ENCODE measurements at regions not wholly inside any gene's neighbourhood (a gene's known extent, or its start where the extent isn't known, plus 50 kb on each side); places are given as distances from the start of the nearest gene placed in this dataset.

DNA sequence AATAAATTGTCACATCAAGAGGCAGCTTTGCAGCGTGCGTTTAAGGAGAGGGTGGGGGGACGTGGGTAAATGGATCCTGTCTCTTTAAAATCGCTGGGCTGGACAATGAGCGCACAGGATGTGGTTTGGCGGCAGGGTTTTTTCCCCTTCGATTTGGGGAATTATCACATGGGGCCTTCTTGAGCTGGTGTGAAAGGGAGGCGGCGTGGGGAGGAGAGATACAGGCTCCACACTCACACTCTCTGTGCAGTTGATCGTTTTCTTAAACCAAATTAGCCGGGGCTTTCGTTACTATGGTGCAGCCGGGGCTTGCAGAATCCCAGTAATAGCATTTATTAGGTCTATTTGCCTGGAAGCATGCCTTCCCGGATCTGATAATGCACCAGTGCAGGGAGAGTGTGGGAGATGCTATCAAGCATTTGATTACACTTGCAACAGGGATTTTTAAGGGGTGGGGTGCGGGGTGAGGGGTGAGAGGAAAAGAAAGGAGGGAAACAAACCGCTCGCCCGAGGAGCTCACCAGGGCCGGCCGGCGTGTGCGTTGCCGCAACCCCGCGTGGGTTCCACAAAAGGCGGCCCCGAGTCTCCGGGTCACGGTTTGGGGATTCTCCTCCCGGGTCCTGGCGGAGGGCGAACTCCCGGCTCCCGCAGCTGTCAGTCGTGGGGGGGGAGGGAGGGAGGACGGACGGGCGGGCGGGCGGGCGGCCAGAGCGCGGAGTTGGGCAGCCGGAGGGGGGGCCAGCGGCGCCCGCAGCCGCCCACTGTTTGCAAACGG, 58.8 kb upstream of the GSE1 start:
- Mint-ChIP-seq H3K36me3 (ENCODE audit: low read depth) (no peaks in the 10 kb centered on the region), H3K4me1 (peaks cover 32% of the 10 kb centered on the region), H3K9me3 (ENCODE audit: low read depth) (no peaks in the 10 kb centered on the region), H3K27me3 (no peaks in the 10 kb centered on the region), H3K4me3 (peak overlapping the region; percentile 88), H3K27ac (peak overlapping the region; percentile 88)
- ChIA-PET POLR2A (interaction anchor here (1.1 to 1.5 kb wide), 3 partner anchors 15 to 246 kb away, joined by 3 to 7 read pairs (median 3); no protein-coding TSS in a partner anchor), CTCF (interaction anchor here (0.6 to 2.1 kb wide), 13 partner anchors 10 to 428 kb away, joined by 3 to 14 read pairs (median 4); partner anchors contain the start of gene GSE1)
- DNase-seq (peak; percentile 90), ATAC-seq (peak; percentile 71)
- intact Hi-C loops (cut with DNase I, micrococcal nuclease), result loop anchor here (1.0 to 10.0 kb wide), 4 partner anchors 61 to 440 kb away; no protein-coding TSS in a partner anchor

DNA sequence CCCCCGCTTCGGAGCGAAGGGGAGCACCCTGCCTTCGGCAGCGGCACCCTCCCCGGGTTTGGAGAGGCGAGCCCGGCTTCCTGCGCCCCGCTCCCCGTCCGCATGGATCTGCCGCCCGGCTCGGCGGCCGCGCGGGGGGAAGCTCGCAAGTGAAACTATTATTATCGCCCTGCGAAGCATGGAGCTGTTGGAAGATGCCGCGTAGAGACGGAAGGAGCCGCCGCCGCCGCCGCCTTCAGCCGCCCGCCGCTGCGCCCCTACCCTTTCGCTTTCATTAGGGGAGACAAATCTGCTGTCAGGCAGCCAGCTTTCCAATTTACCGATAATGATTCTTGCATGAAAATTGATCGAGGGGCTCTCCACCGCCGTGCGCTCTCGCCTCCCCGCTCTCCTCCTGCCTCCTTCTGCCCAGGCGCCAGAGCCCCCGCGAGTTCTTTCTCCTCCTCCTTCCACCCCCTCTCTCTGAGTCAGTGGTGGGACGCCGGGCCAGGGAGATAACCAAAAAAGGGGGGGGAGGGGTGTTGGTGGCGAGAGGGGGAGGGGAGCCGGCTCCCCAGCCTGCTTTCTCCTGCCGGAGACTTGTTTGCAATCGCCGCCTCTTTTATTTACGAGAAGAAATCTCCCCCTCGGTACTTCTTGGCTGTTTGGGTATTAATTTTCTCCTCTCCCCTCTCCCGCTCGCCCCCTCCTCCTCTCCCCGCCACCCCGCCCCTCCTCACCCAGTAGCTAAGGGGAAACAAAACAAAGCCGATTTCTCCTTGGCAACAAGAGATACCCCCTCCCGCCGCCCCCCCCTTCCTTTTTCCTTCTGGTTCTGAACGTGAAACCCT, 58.0 kb upstream of the GSE1 start:
- DNase-seq, result peak; percentile 83
- ChIA-PET CTCF (interaction anchor here (0.6 to 2.1 kb wide), 5 partner anchors 9 to 246 kb away, joined by 3 to 14 read pairs (median 4); partner anchors contain the start of gene GSE1), POLR2A (interaction anchor here (1.1 kb wide), 1 partner anchor 245 kb away, joined by 3 read pairs; no protein-coding TSS in a partner anchor)
- Mint-ChIP-seq H3K4me1 (peaks cover 32% of the 10 kb centered on the region), H3K27me3 (no peaks in the 10 kb centered on the region), H3K9me3 (ENCODE audit: low read depth) (no peaks in the 10 kb centered on the region), H3K27ac (peak overlapping the region; percentile 91), H3K4me3 (peak overlapping the region; percentile 88), H3K36me3 (ENCODE audit: low read depth) (no peaks in the 10 kb centered on the region)
- peak; percentile 38 for ATAC-seq
- intact Hi-C loops (cut with DNase I, micrococcal nuclease), result loop anchor here (1.0 to 10.0 kb wide), 12 partner anchors 15 to 1827 kb away; partner anchors contain the start of genes COX4I1 (in 1 of the 2), EMC8 (in 1 of the 2), FBXO31 (in 1 of the 2) and KIAA0513 (in 1 of the 2)

DNA sequence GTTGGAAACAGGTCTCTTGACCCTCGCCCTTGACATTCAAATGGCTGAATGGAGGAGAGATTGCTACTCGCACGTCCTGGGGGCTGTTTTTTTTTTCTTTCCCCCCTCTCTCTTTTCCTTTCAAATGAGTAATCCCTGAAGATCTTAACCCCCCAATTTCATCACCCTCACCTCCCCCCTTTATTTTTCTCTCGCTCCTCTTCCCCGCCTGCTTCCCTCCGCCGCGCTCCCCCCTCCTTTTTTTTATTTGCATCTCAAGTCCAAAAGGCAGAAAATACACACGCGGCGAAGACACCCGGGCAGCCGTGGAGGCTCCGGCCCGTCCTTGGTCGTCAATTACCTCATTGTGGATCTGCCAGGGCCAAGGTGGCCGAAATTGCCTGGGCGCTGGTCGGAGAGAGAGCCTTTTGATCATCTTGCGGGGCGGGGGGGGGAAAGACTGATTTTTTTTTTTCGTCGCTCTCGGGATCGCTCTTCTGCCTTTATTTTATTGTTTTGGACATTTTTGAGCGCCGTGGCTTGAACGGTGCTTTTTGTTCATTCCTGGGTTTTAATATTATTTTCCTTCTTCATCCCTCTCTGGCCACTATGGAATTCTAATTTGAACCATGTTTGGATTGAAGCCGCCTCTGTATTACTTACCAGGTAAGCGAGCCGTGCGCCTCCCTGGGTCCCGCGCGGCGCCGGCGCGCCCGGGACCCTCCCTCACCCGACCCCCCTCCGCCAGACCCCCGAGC, 57.2 kb upstream of the GSE1 start:
- Mint-ChIP-seq H3K36me3 (ENCODE audit: low read depth) (no peaks in the 10 kb centered on the region), H3K27ac (peak overlapping the region; percentile 91), H3K27me3 (no peaks in the 10 kb centered on the region), H3K4me3 (peak overlapping the region; percentile 88), H3K9me3 (ENCODE audit: low read depth) (no peaks in the 10 kb centered on the region), H3K4me1 (peaks cover 32% of the 10 kb centered on the region)
- no peak for ATAC-seq
- DNase-seq, result peak; percentile 50
- CTCF ChIA-PET, result interaction anchor here (1.2 kb wide), 1 partner anchor 65 kb away, joined by 4 read pairs; no protein-coding TSS in a partner anchor
- POLR2A ChIA-PET, result interaction anchor here (1.4 kb wide), 1 partner anchor 55 kb away, joined by 5 read pairs; no protein-coding TSS in a partner anchor
- intact Hi-C loops (cut with DNase I, micrococcal nuclease), result loop anchor here (1.0 to 10.0 kb wide), 10 partner anchors 14 to 1826 kb away; partner anchors contain the start of genes COX4I1 (in 1 of the 2), EMC8 (in 1 of the 2), FBXO31 (in 1 of the 2) and KIAA0513 (in 1 of the 2)

DNA sequence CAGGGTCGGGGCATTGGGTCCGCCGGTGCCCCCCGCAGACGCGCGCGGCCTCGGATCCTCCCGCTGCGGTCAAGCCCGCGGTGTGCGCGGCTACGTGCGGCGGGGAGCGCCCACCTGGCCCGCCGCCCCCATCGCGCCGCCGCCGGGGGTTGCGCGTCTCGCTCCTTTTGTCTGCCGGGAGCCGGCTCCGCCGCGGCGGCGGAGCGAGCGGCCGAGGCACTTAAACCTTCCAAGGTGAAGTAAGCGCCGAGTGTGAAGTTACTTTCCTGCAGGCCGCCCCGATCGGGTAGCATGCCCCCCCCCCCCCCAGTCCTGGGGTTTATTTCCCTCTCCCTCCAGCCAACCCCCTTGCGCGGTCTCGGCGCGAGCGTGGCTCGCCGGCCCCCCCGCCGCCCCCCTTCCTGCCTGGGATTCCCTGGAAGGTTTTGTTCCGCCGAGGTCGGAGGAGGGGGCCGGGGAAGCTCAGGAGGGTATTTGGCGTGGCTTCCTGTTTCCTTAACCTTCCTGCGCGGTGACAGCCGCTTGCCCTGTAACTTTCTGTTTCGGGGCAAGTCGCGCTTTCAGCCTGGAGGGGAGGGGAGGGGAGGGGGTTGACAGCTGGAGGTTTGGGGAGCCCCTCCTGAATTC, 56.6 kb upstream of the GSE1 start:
- intact Hi-C loops (cut with DNase I, micrococcal nuclease), result loop anchor here (2.0 to 10.0 kb wide), 5 partner anchors 54 to 1826 kb away; partner anchors contain the start of genes FBXO31 (in 1 of the 2), KIAA0513 (in 1 of the 2) and MEAK7 (in 1 of the 2)
- H3K27ac Mint-ChIP-seq, result no peak overlapping the region
- peak; percentile 43 for ATAC-seq
- ChIA-PET POLR2A (interaction anchor here (0.5 to 1.4 kb wide), 2 partner anchors 54 to 548 kb away, joined by 4 to 5 read pairs; no protein-coding TSS in a partner anchor), CTCF (interaction anchor here (0.7 to 1.6 kb wide), 5 partner anchors 28 to 65 kb away, joined by 3 to 6 read pairs (median 4); no protein-coding TSS in a partner anchor)
- H3K27me3 Mint-ChIP-seq, result no peaks in the 10 kb centered on the region
- peak overlapping the region; percentile 88 for H3K4me3 Mint-ChIP-seq
- H3K36me3 Mint-ChIP-seq (ENCODE audit: low read depth), result no peaks in the 10 kb centered on the region
- H3K9me3 Mint-ChIP-seq (ENCODE audit: low read depth), result no peaks in the 10 kb centered on the region
- peaks cover 32% of the 10 kb centered on the region for H3K4me1 Mint-ChIP-seq
- DNase-seq, result peak; percentile 80

DNA sequence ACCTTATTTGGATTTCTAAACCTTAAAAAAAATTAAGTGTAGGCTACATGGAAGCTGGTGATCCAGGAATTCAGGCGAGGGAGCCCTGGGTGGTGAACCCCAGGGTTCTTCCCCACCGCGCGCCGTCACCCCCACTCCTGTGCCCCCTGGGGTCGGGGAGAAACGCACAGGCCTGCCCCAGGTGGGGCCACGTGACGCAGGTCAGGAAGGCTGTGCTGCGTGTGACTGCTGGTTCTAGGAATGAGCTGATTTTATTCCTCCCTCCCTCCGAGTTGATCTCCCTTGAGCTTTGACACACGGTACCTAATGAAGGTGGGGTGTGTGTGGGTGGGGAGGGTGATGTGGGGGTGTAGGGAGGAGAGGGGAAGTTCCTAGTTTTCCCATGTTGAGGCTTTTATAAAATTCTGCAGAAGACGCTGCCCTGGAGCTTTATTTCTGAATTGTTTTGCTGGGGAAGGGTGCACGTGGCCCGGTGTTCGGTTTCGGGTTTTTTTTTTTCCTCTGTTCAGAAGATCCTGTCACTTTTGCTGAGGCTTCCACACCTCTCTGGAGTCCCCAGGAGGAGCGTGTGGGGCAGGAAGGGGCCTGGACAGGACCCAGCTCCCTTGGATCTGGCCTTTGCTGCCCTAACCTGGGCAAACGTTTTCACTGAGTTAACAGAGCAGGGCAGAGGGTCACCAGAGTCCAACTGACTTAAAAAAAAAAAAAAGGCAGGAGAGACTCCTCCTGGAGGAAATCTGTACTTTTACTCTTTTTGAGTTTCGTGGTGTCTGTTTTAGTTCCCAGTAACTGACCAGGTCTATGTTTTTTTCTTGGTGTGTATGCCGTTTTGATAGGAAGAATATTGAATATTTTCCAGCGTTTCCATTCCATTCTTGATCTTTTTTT, 55.8 kb upstream of the GSE1 start:
- intact Hi-C loops (cut with DNase I, micrococcal nuclease), result loop anchor here (2.0 to 10.0 kb wide), 5 partner anchors 53 to 1825 kb away; partner anchors contain the start of genes FBXO31 (in 1 of the 2), KIAA0513 (in 1 of the 2) and MEAK7 (in 1 of the 2)
- ATAC-seq (peak; percentile 37), DNase-seq (peak; percentile 66)
- ChIA-PET POLR2A (interaction anchor here (0.5 to 1.4 kb wide), 3 partner anchors 11 to 549 kb away, joined by 3 to 5 read pairs (median 4); no protein-coding TSS in a partner anchor), CTCF (interaction anchor here (0.6 to 1.6 kb wide), 7 partner anchors 19 to 66 kb away, joined by 3 to 6 read pairs (median 4); no protein-coding TSS in a partner anchor)
- Mint-ChIP-seq H3K27me3 (no peaks in the 10 kb centered on the region), H3K36me3 (ENCODE audit: low read depth) (no peaks in the 10 kb centered on the region), H3K27ac (peak overlapping the region; percentile 60), H3K4me3 (peak overlapping the region; percentile 88), H3K9me3 (ENCODE audit: low read depth) (no peaks in the 10 kb centered on the region), H3K4me1 (peaks cover 33% of the 10 kb centered on the region)

DNA sequence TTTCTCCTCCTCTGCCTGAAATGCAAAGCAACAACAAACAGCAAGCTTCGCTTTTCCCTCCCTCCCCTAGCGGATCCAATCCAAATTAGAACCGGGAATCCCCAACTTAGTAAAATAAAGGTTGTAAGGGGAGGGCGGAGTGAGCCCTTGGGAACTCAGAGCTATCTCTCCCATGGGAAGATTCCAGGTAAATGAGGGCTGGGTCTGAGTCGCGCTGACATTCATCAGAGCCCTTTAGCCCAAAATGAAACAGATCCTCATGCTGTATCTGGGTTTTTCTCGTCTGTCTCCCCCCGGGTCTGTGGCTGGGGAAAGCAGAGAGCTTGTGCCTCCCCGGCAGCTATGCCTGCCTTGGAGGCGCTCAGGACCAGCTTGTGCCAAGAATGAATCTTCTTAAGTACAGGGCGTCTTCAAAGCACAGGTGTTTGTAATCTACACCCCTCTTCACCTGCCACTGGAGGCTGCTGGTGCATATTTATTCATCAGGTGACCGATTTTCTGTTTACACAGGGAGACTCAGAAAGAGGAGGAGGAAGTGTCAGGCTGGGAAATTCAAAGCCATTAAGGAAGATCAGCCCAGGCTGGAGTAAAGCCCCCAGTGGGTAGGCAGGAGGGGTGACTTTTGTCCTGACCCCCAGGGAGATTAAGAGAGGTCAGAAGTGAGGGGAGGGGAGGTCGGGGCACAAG, 55.0 kb upstream of the GSE1 start:
- Mint-ChIP-seq H3K4me3 (peak overlapping the region; percentile 88), H3K27ac (peak overlapping the region; percentile 60), H3K9me3 (ENCODE audit: low read depth) (no peaks in the 10 kb centered on the region), H3K27me3 (no peaks in the 10 kb centered on the region), H3K4me1 (peaks cover 32% of the 10 kb centered on the region), H3K36me3 (ENCODE audit: low read depth) (no peaks in the 10 kb centered on the region)
- CTCF ChIA-PET, result interaction anchor here (0.9 to 1.6 kb wide), 4 partner anchors 18 to 59 kb away, joined by 3 to 6 read pairs (median 4); no protein-coding TSS in a partner anchor
- intact Hi-C loops (cut with DNase I, micrococcal nuclease), result loop anchor here (2.0 to 10.0 kb wide), 5 partner anchors 53 to 1824 kb away; partner anchors contain the start of genes FBXO31 (in 1 of the 2), KIAA0513 (in 1 of the 2) and MEAK7 (in 1 of the 2)
- POLR2A ChIA-PET, result interaction anchor here (0.8 kb wide), 1 partner anchor 10 kb away, joined by 3 read pairs; no protein-coding TSS in a partner anchor
- no peak for ATAC-seq
- DNase-seq, result peak; percentile 19

DNA sequence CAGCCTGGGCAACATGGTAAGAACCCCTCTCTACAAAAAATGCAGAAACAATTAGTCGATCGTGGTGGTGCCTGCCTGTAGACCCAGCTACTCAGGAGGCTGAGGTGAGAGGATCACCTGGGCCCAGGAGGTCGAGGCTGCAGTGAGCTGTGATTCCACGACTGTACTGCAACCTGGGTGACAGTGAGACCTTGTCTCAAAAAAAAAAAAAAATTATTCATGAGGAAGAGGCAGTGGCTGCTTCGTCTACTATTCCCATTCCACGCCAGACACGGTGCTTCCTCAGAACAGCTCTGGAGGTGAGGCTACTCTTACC, 52.2 kb upstream of the GSE1 start:
- intact Hi-C loops (cut with DNase I, micrococcal nuclease), result no loop called here
- ChIA-PET CTCF (interaction anchor here (0.6 to 2.3 kb wide), 3 partner anchors 9 to 67 kb away, joined by 3 to 11 read pairs (median 3); no protein-coding TSS in a partner anchor), POLR2A (no interaction called here)
- no peaks in the 10 kb centered on the region for H3K36me3 Mint-ChIP-seq (ENCODE audit: low read depth)
- no peak overlapping the region for H3K27ac Mint-ChIP-seq
- H3K4me3 Mint-ChIP-seq, result no peak overlapping the region
- ATAC-seq, result no peak
- DNase-seq, result no peak
- no peaks in the 10 kb centered on the region for H3K9me3 Mint-ChIP-seq (ENCODE audit: low read depth)
- H3K4me1 Mint-ChIP-seq, result peaks cover 36% of the 10 kb centered on the region
- no peaks in the 10 kb centered on the region for H3K27me3 Mint-ChIP-seq

DNA sequence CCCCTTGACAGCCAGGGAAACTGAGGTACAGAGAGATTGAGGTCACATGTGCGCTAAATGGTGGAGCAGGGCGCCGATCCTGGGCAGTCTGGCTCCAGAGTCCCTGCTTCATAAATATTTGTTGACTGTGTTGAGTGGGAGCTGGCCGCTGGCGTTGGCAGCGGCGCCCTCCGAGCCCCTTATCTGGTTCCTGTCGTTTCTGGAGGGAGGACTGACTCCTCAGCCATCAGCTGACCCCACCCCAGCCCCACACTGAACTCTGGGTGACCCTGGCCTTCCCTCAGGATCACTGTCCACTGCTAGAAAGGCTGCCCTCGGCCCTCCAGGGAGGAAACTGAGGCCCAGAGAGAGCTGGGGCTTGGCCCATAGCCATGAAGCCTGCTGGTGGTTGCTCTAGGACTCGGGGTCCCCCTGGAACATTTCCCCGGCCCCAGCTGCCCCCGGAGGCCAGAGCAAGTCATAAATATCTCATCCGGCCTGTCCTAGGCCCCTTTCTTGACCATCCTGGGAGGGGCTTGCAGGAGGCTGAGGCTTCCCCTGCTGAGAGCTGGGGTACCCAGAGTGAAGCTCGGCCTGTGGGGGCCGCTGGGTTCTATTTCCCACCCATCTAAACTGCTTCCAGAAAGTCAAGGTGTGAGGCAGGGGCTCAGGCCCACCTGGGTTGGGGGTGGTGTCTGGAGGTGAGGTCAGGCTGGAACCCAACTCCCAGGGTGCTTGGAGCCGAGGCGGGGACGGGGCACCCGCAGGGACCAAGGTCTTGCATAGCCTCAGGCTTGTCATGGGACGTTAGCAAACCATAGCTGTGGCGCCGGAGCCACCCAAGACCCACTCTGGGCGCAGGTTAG, 51.7 kb upstream of the GSE1 start:
- H3K27me3 Mint-ChIP-seq, result no peaks in the 10 kb centered on the region
- intact Hi-C loops (cut with DNase I, micrococcal nuclease), result no loop called here
- ATAC-seq (no peak), DNase-seq (no peak)
- H3K27ac Mint-ChIP-seq, result no peak overlapping the region
- no peaks in the 10 kb centered on the region for H3K36me3 Mint-ChIP-seq (ENCODE audit: low read depth)
- no peak overlapping the region for H3K4me3 Mint-ChIP-seq
- peaks cover 36% of the 10 kb centered on the region for H3K4me1 Mint-ChIP-seq
- CTCF ChIA-PET, result interaction anchor here (0.6 to 2.3 kb wide), 4 partner anchors 9 to 442 kb away, joined by 3 to 11 read pairs (median 3); no protein-coding TSS in a partner anchor
- H3K9me3 Mint-ChIP-seq (ENCODE audit: low read depth), result no peaks in the 10 kb centered on the region
- POLR2A ChIA-PET, result no interaction called here
